Mucosa of rectum (tissue), 2 donors: ENCODE measurements at regions not wholly inside any gene's neighbourhood (a gene's known extent, or its start where the extent isn't known, plus 50 kb on each side); places are given as distances from the start of the nearest gene placed in this dataset.

Experiments
- H3K27ac ChIP-seq, 2 donors: one replicate each; pipeline ENCODE4 v1.7.0; 2013; ENCODE audit warnings: inconsistent platforms in 2 of 2, low read depth in 2 of 2, low read length in 2 of 2
- H3K27me3 ChIP-seq, 2 donors: one replicate each; pipeline ENCODE4 v1.7.0; 2013; ENCODE audit warnings: low read length in 2 of 2; ENCODE audit not compliant: control insufficient read depth in 2 of 2, insufficient read depth in 2 of 2
- H3K36me3 ChIP-seq, 2 donors: one replicate each; pipeline ENCODE4 v1.7.0; 2013; ENCODE audit warnings: low read length in 2 of 2; ENCODE audit not compliant: control insufficient read depth in 2 of 2, insufficient read depth in 2 of 2
- H3K4me1 ChIP-seq, 2 donors: one replicate each; pipeline ENCODE4 v1.7.0; 2013; ENCODE audit warnings: low read length in 2 of 2, mild to moderate bottlenecking in 1 of 2; ENCODE audit not compliant: control insufficient read depth in 2 of 2, insufficient read depth in 2 of 2
- H3K4me3 ChIP-seq, 2 donors: one replicate each; pipeline ENCODE4 v1.7.0; 2013; ENCODE audit warnings: low read length in 2 of 2
- H3K9ac ChIP-seq, 2 donors: one replicate each; pipeline ENCODE4 v1.7.0; 2013; ENCODE audit warnings: low read length in 2 of 2, low read depth in 1 of 2, mild to moderate bottlenecking in 1 of 2
- H3K9me3 ChIP-seq, 2 donors: one replicate each; pipeline ENCODE4 v1.7.0; 2013; ENCODE audit warnings: low read length in 2 of 2; ENCODE audit not compliant: control insufficient read depth in 2 of 2
- donor health status: healthy.
- donor health status: Normal muscosa, but diverticular disease.

- Histone ChIP-seq H3K4me3 (no peak overlapping the region), H3K27ac (no peak overlapping the region), H3K27me3 (no peaks in the 10 kb centered on the region), H3K9ac (no peak overlapping the region), H3K9me3 (no peaks in the 10 kb centered on the region), H3K4me1 (no peaks in the 10 kb centered on the region), H3K36me3 (no peaks in the 10 kb centered on the region)
These were observed 178.0 kb downstream of the PHETA1 start for GRCh38 chr12:111190741-111191526.

- no peaks in the 10 kb centered on the region for H3K27me3 ChIP-seq
- no peaks in the 10 kb centered on the region for H3K4me1 ChIP-seq
- H3K9ac ChIP-seq: no peak overlapping the region
- H3K4me3 ChIP-seq: no peak overlapping the region
- H3K9me3 ChIP-seq: no peaks in the 10 kb centered on the region
- H3K36me3 ChIP-seq: no peaks in the 10 kb centered on the region
- H3K27ac ChIP-seq: no peak overlapping the region
These were observed 179.1 kb downstream of the PHETA1 start for GRCh38 chr12:111189792-111190191.

- no peaks in the 10 kb centered on the region for H3K36me3 ChIP-seq
These were observed 180.5 kb downstream of the PHETA1 start for GRCh38 chr12:111188436-111188835.

GRCh38 chr12:111186347-111186746, 182.5 kb downstream of the PHETA1 start:
- H3K4me1 ChIP-seq: no peaks in the 10 kb centered on the region
- H3K27me3 ChIP-seq: peaks cover 0 to 3% of the 10 kb centered on the region in 2 donors
- H3K36me3 ChIP-seq: no peaks in the 10 kb centered on the region
- H3K4me3 ChIP-seq: no peak overlapping the region
- no peak overlapping the region for H3K9ac ChIP-seq
- H3K27ac ChIP-seq: no peak overlapping the region
- H3K9me3 ChIP-seq: no peaks in the 10 kb centered on the region

More at GRCh38 chr12:111188436-111188835, 180.5 kb downstream of the PHETA1 start:
- Histone ChIP-seq H3K27ac (no peak overlapping the region), H3K9ac (no peak overlapping the region), H3K9me3 (no peaks in the 10 kb centered on the region), H3K27me3 (no peaks in the 10 kb centered on the region), H3K4me1 (no peaks in the 10 kb centered on the region), H3K4me3 (no peak overlapping the region)

GRCh38 chr12:111185889-111186227, 183.0 kb downstream of the PHETA1 start:
- H3K27ac ChIP-seq: no peak overlapping the region
- H3K9ac ChIP-seq: no peak overlapping the region
- H3K4me1 ChIP-seq: no peaks in the 10 kb centered on the region
- peaks cover 0 to 3% of the 10 kb centered on the region in 2 donors for H3K27me3 ChIP-seq
- H3K4me3 ChIP-seq: no peak overlapping the region
- H3K9me3 ChIP-seq: no peaks in the 10 kb centered on the region
- H3K36me3 ChIP-seq: no peaks in the 10 kb centered on the region

GRCh38 chr12:111185206-111185888, 183.5 kb downstream of the PHETA1 start:
- Histone ChIP-seq H3K36me3 (no peaks in the 10 kb centered on the region), H3K9me3 (no peaks in the 10 kb centered on the region), H3K27me3 (peaks cover under 1 to 3% of the 10 kb centered on the region in 2 donors), H3K9ac (no peak overlapping the region), H3K4me3 (no peak overlapping the region), H3K4me1 (no peaks in the 10 kb centered on the region), H3K27ac (no peak overlapping the region)

- no peaks in the 10 kb centered on the region for H3K36me3 ChIP-seq
- H3K4me1 ChIP-seq: no peaks in the 10 kb centered on the region
- H3K27me3 ChIP-seq: peaks cover 3% of the 10 kb centered on the region in 2 donors
- H3K9me3 ChIP-seq: no peaks in the 10 kb centered on the region
- H3K27ac ChIP-seq: no peak overlapping the region
- H3K4me3 ChIP-seq: no peak overlapping the region
- H3K9ac ChIP-seq: no peak overlapping the region
These were observed 184.7 kb downstream of the PHETA1 start for GRCh38 chr12:111184161-111184560.

GRCh38 chr12:111183094-111183493, 185.8 kb downstream of the PHETA1 start:
- no peaks in the 10 kb centered on the region for H3K4me1 ChIP-seq
- H3K27me3 ChIP-seq: peaks cover 3% of the 10 kb centered on the region in 2 donors

GRCh38 chr12:111182382-111182781, 186.5 kb downstream of the PHETA1 start:
- Histone ChIP-seq H3K4me1 (no peaks in the 10 kb centered on the region), H3K9ac (no peak overlapping the region), H3K4me3 (no peak overlapping the region), H3K9me3 (no peaks in the 10 kb centered on the region), H3K27me3 (peaks cover 3% of the 10 kb centered on the region in 2 donors), H3K36me3 (no peaks in the 10 kb centered on the region), H3K27ac (no peak overlapping the region)

More at GRCh38 chr12:111183094-111183493, 185.8 kb downstream of the PHETA1 start:
- no peak overlapping the region for H3K27ac ChIP-seq
- no peaks in the 10 kb centered on the region for H3K9me3 ChIP-seq
- no peaks in the 10 kb centered on the region for H3K36me3 ChIP-seq
- no peak overlapping the region for H3K9ac ChIP-seq
- no peak overlapping the region for H3K4me3 ChIP-seq

GRCh38 chr12:111181143-111181726, 187.7 kb downstream of the PHETA1 start:
- no peak overlapping the region for H3K9ac ChIP-seq
- H3K4me1 ChIP-seq: no peaks in the 10 kb centered on the region
- H3K27me3 ChIP-seq: peaks cover 3 to 9% of the 10 kb centered on the region in 2 donors
- no peak overlapping the region for H3K27ac ChIP-seq
- no peak overlapping the region for H3K4me3 ChIP-seq
- no peaks in the 10 kb centered on the region for H3K36me3 ChIP-seq
- H3K9me3 ChIP-seq: no peaks in the 10 kb centered on the region
